Smooth muscle cell (in vitro differentiated cells): ENCODE measurements at regions not wholly inside any gene's neighbourhood (a gene's known extent, or its start where the extent isn't known, plus 50 kb on each side); places are given as distances from the start of the nearest gene placed in this dataset.

ENCODE experiments used
- DNase-seq: peaks from one replicate; lab custom pipeline; 2025; ENCODE audit not compliant: unreplicated experiment; lab: John Stamatoyannopoulos, UW
- H2AFZ ChIP-seq: fragments of 200-600 bp; sonication (generic); 2 replicates; pipeline ENCODE4 v1.6.0; 2016; ENCODE audit warnings: antibody characterized with exemption, low read depth, mild to moderate bottlenecking
- H3F3A ChIP-seq: fragments of 200-600 bp; sonication (generic); 2 replicates; pipeline ENCODE4 v1.6.0; 2017; ENCODE audit warnings: antibody characterized with exemption, low read depth
- H3K27ac ChIP-seq: fragments of 200-600 bp; sonication (generic); 2 replicates; pipeline ENCODE4 v1.5.1; 2016; ENCODE audit warnings: low read depth, mild to moderate bottlenecking
- H3K27me3 ChIP-seq: fragments of 200-600 bp; sonication (generic); 2 replicates; pipeline ENCODE4 v1.6.1; 2016; ENCODE audit warnings: low read depth, mild to moderate bottlenecking
- H3K36me3 ChIP-seq: fragments of 200-600 bp; sonication (generic); 2 replicates; pipeline ENCODE4 v1.5.1; 2016; ENCODE audit warnings: low read depth
- H3K4me1 ChIP-seq: fragments of 200-600 bp; sonication (generic); 2 replicates; pipeline ENCODE4 v1.5.1; 2016; ENCODE audit warnings: low read depth
- H3K4me2 ChIP-seq: fragments of 200-600 bp; sonication (generic); 2 replicates; pipeline ENCODE4 v1.6.0; 2016; ENCODE audit warnings: mild to moderate bottlenecking
- H3K4me3 ChIP-seq: fragments of 200-600 bp; sonication (generic); 2 replicates; pipeline ENCODE4 v1.5.1; 2016; ENCODE audit warnings: mild to moderate bottlenecking
- H3K79me2 ChIP-seq: fragments of 200-600 bp; sonication (generic); 2 replicates; pipeline ENCODE4 v1.6.0; 2016; ENCODE audit warnings: low read depth, mild to moderate bottlenecking
- H3K9ac ChIP-seq: fragments of 200-600 bp; sonication (generic); 2 replicates; pipeline ENCODE4 v1.6.0; 2016; ENCODE audit warnings: low read depth
- H3K9me3 ChIP-seq: fragments of 200-600 bp; sonication (generic); replicated peaks from 2 replicates; pipeline ENCODE4 v1.5.1; 2016; ENCODE audit warnings: low read depth
- H4K20me1 ChIP-seq: fragments of 200-600 bp; sonication (generic); 2 replicates; pipeline ENCODE4 v1.6.0; 2016; ENCODE audit warnings: low read depth
- WGBS: methylation state at CpG from one replicate; pipeline ENCODE4 v1.1.7; 2016; ENCODE audit warnings: low lambda C conversion rate; 5-methylcytosine and 5-hydroxymethylcytosine counted together
- TF ChIP-seq, protein P1 (sequence below): fragments of 200-600 bp; sonication (generic); IDR thresholded peaks from 2 replicates; pipeline ENCODE4 v1.5.1; 2017; ENCODE audit warnings: borderline replicate concordance, mild to moderate bottlenecking, antibody characterized with exemption; ENCODE audit not compliant: insufficient read depth, poor library complexity, severe bottlenecking

GRCh38 chr4:111963158-111963700 lies 182.0 kb upstream of the FAM241A start:
- no peaks in the 10 kb centered on the region for H3K79me2 ChIP-seq
- H2AFZ ChIP-seq: no peak overlapping the region
- no peaks in the 10 kb centered on the region for H3K27me3 ChIP-seq
- H4K20me1 ChIP-seq: no peaks in the 10 kb centered on the region
- no peak overlapping the region for H3K4me3 ChIP-seq
- TF ChIP-seq, protein P1, sequence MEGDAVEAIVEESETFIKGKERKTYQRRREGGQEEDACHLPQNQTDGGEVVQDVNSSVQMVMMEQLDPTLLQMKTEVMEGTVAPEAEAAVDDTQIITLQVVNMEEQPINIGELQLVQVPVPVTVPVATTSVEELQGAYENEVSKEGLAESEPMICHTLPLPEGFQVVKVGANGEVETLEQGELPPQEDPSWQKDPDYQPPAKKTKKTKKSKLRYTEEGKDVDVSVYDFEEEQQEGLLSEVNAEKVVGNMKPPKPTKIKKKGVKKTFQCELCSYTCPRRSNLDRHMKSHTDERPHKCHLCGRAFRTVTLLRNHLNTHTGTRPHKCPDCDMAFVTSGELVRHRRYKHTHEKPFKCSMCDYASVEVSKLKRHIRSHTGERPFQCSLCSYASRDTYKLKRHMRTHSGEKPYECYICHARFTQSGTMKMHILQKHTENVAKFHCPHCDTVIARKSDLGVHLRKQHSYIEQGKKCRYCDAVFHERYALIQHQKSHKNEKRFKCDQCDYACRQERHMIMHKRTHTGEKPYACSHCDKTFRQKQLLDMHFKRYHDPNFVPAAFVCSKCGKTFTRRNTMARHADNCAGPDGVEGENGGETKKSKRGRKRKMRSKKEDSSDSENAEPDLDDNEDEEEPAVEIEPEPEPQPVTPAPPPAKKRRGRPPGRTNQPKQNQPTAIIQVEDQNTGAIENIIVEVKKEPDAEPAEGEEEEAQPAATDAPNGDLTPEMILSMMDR: no peak
- DNase-seq: no peak
- no peak overlapping the region for H3K27ac ChIP-seq
- no peak overlapping the region for H3K9ac ChIP-seq
- H3F3A ChIP-seq: no peaks in the 10 kb centered on the region
- no peaks in the 10 kb centered on the region for H3K36me3 ChIP-seq
- H3K4me1 ChIP-seq: no peaks in the 10 kb centered on the region
- H3K9me3 ChIP-seq: no peaks in the 10 kb centered on the region
- H3K4me2 ChIP-seq: no peak overlapping the region
- WGBS: 78% methylated on average over 5 of the region's 5 CpGs

- Histone ChIP-seq H2AFZ (no peak overlapping the region), H3K9me3 (no peaks in the 10 kb centered on the region), H3K27ac (no peak overlapping the region), H3K4me3 (no peak overlapping the region), H4K20me1 (no peaks in the 10 kb centered on the region), H3F3A (no peaks in the 10 kb centered on the region), H3K27me3 (no peaks in the 10 kb centered on the region), H3K4me2 (no peak overlapping the region), H3K36me3 (no peaks in the 10 kb centered on the region), H3K4me1 (no peaks in the 10 kb centered on the region), H3K79me2 (no peaks in the 10 kb centered on the region), H3K9ac (no peak overlapping the region)
- TF ChIP-seq, protein P1: no peak
- 93% methylated on average over 7 of the region's 7 CpGs for WGBS
- no peak for DNase-seq
These were observed 167.8 kb upstream of the FAM241A start for GRCh38 chr4:111977419-111977965.

DNA sequence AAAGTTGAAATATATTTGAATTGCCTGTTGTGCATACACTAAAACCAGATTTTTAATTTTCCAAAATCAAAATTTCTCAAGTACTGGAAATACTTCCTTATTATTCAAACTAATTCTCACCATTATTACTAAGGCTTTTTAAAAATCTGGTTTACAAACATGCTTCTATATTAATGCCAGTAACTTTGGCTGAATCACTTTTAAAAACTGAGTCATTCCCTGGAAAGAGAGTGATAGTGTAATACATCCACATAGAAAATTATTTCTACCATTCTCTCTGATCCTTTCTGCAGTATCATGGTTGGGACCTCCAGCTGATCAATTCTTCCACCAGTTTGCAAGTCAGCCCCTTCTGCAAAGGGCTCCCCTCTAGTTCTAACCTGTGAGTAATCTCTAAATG lies 165.3 kb upstream of the FAM241A start:
- Histone ChIP-seq H3K9ac (no peak overlapping the region), H3K9me3 (no peaks in the 10 kb centered on the region), H3K27me3 (no peaks in the 10 kb centered on the region), H3K4me1 (no peaks in the 10 kb centered on the region), H4K20me1 (no peaks in the 10 kb centered on the region), H3K4me3 (no peak overlapping the region), H3K79me2 (no peaks in the 10 kb centered on the region), H3K36me3 (no peaks in the 10 kb centered on the region), H3F3A (no peaks in the 10 kb centered on the region), H3K4me2 (no peak overlapping the region), H2AFZ (no peak overlapping the region), H3K27ac (no peak overlapping the region)
- DNase-seq: no peak
- TF ChIP-seq, protein P1: no peak

GRCh38 chr4:111982089-111982488 lies 163.2 kb upstream of the FAM241A start:
- no peak for DNase-seq
- Histone ChIP-seq H3K27me3 (no peaks in the 10 kb centered on the region), H3K9ac (no peak overlapping the region), H3F3A (no peaks in the 10 kb centered on the region), H3K4me2 (no peak overlapping the region), H3K36me3 (no peaks in the 10 kb centered on the region), H3K9me3 (no peaks in the 10 kb centered on the region), H3K4me3 (no peak overlapping the region), H3K27ac (no peak overlapping the region), H3K4me1 (no peaks in the 10 kb centered on the region), H2AFZ (no peak overlapping the region), H3K79me2 (no peaks in the 10 kb centered on the region), H4K20me1 (no peaks in the 10 kb centered on the region)
- WGBS: 95% methylated on average over 1 of the region's 1 CpG
- TF ChIP-seq, protein P1: no peak
